ENCODE measurements at regions not wholly inside any gene's neighbourhood (a gene's known extent, or its start where the extent isn't known, plus 50 kb on each side); places are given as distances from the start of the nearest gene placed in this dataset.

DNA sequence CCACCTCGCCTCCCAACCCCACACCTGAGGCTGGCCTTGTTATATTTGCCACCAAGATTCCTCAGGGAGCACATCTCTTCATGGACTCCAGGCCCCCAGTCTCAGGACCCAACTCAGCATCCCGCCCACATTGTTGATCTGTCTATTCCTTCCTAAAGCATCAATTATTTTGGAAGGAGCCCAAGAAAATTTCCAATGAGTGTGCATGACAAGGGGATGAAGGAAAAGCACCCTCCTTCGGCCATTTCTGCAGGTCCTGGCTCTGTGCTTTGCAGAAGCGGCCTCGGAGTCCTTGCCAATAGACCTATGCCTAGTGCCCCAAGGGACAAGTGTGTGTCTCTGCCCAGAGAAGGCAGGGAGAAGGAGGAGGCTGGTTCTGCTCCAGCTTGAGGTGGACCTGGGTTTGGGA lies 273.2 kb downstream of the GADD45G start:
- Histone ChIP-seq H3K4me2 (ENCODE audit: control insufficient read depth, insufficient read depth) (no peak overlapping the region), H3K36me3 (ENCODE audit: control insufficient read depth in 2 of 2, insufficient read depth in 2 of 2, low read length in 1 of 2) (no peaks in the 10 kb centered on the region), H3K4me3 (no peak overlapping the region), H2AFZ (ENCODE audit: control insufficient read depth, low read depth, low read length) (no peak overlapping the region), H3K9ac (ENCODE audit: control insufficient read depth, insufficient read depth, low read length) (no peak overlapping the region), H3K4me1 (ENCODE audit: control insufficient read depth, insufficient read depth, low read length) (no peaks in the 10 kb centered on the region), H3K27me3 (replicated peaks in 1 of 2; ENCODE audit: control insufficient read depth in 2 of 2, insufficient read depth in 2 of 2, low read length in 1 of 2) (peaks cover 2 to 3% of the 10 kb centered on the region in 2 experiments; a peak in 3 of 4 replicates), H4K20me1 (ENCODE audit: control insufficient read depth, insufficient read depth) (no peaks in the 10 kb centered on the region), H3K9me3 (replicated peaks; ENCODE audit: control insufficient read depth, insufficient read depth, low read length) (no peaks in the 10 kb centered on the region), H3K27ac (ENCODE audit: control insufficient read depth, insufficient read depth) (no peak overlapping the region), H3K79me2 (ENCODE audit: control insufficient read depth, insufficient read depth, low read length) (no peaks in the 10 kb centered on the region)
- 31% methylated on average over 5 of the region's 5 CpGs for WGBS (ENCODE audit: insufficient coverage, insufficient replicate concordance, low lambda C conversion rate, missing lambda C conversion rate)
- CTCF ChIA-PET: interaction anchor here (0.6 to 1.9 kb wide), 3 partner anchors 218 to 280 kb away, joined by 3 to 7 read pairs (median 4); no protein-coding TSS in a partner anchor
- no TSS peak for BruUV-seq (replicated peaks)
- POLR2A ChIA-PET: no interaction called here
- SMC1A ChIA-PET (ENCODE audit: uncharacterized antibody, unreplicated experiment): interaction anchor here (2.0 kb wide), 1 partner anchor 275 kb away, joined by 7 read pairs; no protein-coding TSS in a partner anchor
- TF ChIP-seq, protein P1, sequence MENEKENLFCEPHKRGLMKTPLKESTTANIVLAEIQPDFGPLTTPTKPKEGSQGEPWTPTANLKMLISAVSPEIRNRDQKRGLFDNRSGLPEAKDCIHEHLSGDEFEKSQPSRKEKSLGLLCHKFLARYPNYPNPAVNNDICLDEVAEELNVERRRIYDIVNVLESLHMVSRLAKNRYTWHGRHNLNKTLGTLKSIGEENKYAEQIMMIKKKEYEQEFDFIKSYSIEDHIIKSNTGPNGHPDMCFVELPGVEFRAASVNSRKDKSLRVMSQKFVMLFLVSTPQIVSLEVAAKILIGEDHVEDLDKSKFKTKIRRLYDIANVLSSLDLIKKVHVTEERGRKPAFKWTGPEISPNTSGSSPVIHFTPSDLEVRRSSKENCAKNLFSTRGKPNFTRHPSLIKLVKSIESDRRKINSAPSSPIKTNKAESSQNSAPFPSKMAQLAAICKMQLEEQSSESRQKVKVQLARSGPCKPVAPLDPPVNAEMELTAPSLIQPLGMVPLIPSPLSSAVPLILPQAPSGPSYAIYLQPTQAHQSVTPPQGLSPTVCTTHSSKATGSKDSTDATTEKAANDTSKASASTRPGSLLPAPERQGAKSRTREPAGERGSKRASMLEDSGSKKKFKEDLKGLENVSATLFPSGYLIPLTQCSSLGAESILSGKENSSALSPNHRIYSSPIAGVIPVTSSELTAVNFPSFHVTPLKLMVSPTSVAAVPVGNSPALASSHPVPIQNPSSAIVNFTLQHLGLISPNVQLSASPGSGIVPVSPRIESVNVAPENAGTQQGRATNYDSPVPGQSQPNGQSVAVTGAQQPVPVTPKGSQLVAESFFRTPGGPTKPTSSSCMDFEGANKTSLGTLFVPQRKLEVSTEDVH (IDR thresholded peaks at IDR 0.05; ENCODE audit: low read depth, partially characterized antibody): no peak
- TF ChIP-seq NFIC (IDR thresholded peaks at IDR 0.05; ENCODE audit: low read depth, low read length): no peak
- TF ChIP-seq RFX5 (IDR thresholded peaks at IDR 0.05; ENCODE audit: low read depth, low read length): no peak
- TF ChIP-seq CBX3 (IDR thresholded peaks at IDR 0.05; ENCODE audit: borderline replicate concordance, low read depth): no peak
- in situ Hi-C loops (cut with MboI): no loop called here
- intact Hi-C loops (cut with micrococcal nuclease; ENCODE audit: unreplicated experiment): no loop called here
- ATAC-seq (no peak), DNase-seq (ENCODE audit: low read depth, low spot score) (no peak), FAIRE-seq (no peak)
- RAD21 ChIA-PET (ENCODE audit: unreplicated experiment): interaction anchor here (0.7 to 2.5 kb wide), 3 partner anchors 59 to 275 kb away, joined by 5 to 14 read pairs (median 5); no protein-coding TSS in a partner anchor
